BJ (cell line): ENCODE measurements at regions not wholly inside any gene's neighbourhood (a gene's known extent, or its start where the extent isn't known, plus 50 kb on each side); places are given as distances from the start of the nearest gene placed in this dataset.

Source experiments
- CTCF ChIA-PET: fragments of 350-600 bp; formaldehyde crosslinking; extraction: SDS; loops from one replicate; lab custom pipeline; 2021; ENCODE audit warnings: antibody characterized with exemption, inconsistent platforms; lab: Yijun Ruan, JAX
- POLR2A ChIA-PET: fragments of 300-600 bp; sonication (Branson Sonifier 250); formaldehyde crosslinking; extraction: SDS; loops from one replicate; lab custom pipeline; 2021; ENCODE audit warnings: antibody characterized with exemption; lab: Charles Lee
- DNase-seq: peaks from one replicate; pipeline ENCODE4 v3.0.0-alpha.2; 2011; ENCODE audit warnings: low read depth
- H3K27me3 ChIP-seq: 2 replicates; pipeline ENCODE4 v1.6.0; 2011; ENCODE audit warnings: low read length; ENCODE audit not compliant: control insufficient read depth, insufficient read depth
- H3K36me3 ChIP-seq: 2 replicates; pipeline ENCODE4 v1.5.1; 2011; ENCODE audit warnings: low read length; ENCODE audit not compliant: control insufficient read depth, insufficient read depth
- H3K4me3 ChIP-seq: 2 replicates; pipeline ENCODE4 v1.5.1; 2011; ENCODE audit warnings: low read depth, mild to moderate bottlenecking, control low read depth, low read length
- CTCF ChIP-seq: IDR thresholded peaks from 2 replicates; pipeline ENCODE4 v1.5.1; 2011; ENCODE audit warnings: low read depth, mild to moderate bottlenecking, control low read depth, inconsistent platforms, low read length, moderate library complexity; ENCODE audit not compliant: insufficient read depth

GRCh38 chr20:10763112-10763511 is 89.3 kb upstream of the JAG1 start:
- Histone ChIP-seq H3K4me3 (no peak overlapping the region), H3K36me3 (no peaks in the 10 kb centered on the region), H3K27me3 (no peaks in the 10 kb centered on the region)
- DNase-seq = no peak
- TF ChIP-seq CTCF = no peak
- ChIA-PET POLR2A (no interaction called here), CTCF (no interaction called here)

GRCh38 chr20:10769700-10770099 is 95.9 kb upstream of the JAG1 start:
- ChIA-PET CTCF (interaction anchor here (1.1 kb wide), 1 partner anchor 24 kb away, joined by 3 read pairs; no protein-coding TSS in a partner anchor), POLR2A (no interaction called here)
- no peaks in the 10 kb centered on the region for H3K27me3 ChIP-seq
- DNase-seq = no peak
- H3K4me3 ChIP-seq = no peak overlapping the region
- no peaks in the 10 kb centered on the region for H3K36me3 ChIP-seq
- no peak for TF ChIP-seq CTCF

- no peaks in the 10 kb centered on the region for H3K27me3 ChIP-seq
- CTCF ChIA-PET = no interaction called here
- no peak for TF ChIP-seq CTCF
- DNase-seq = no peak
- POLR2A ChIA-PET = no interaction called here
- no peaks in the 10 kb centered on the region for H3K36me3 ChIP-seq
- no peak overlapping the region for H3K4me3 ChIP-seq
These were observed 97.0 kb upstream of the JAG1 start for GRCh38 chr20:10770753-10771152.

- TF ChIP-seq CTCF = no peak
- no peaks in the 10 kb centered on the region for H3K27me3 ChIP-seq
- no peak overlapping the region for H3K4me3 ChIP-seq
- H3K36me3 ChIP-seq = no peaks in the 10 kb centered on the region
- ChIA-PET POLR2A (no interaction called here), CTCF (no interaction called here)
- no peak for DNase-seq
These were observed 97.8 kb upstream of the JAG1 start for GRCh38 chr20:10771435-10772140.

GRCh38 chr20:10774357-10774943 is 100.7 kb upstream of the JAG1 start:
- POLR2A ChIA-PET = no interaction called here

More at GRCh38 chr20:10774357-10774943, 100.7 kb upstream of the JAG1 start:
- CTCF ChIA-PET = no interaction called here
- DNase-seq = no peak
- Histone ChIP-seq H3K36me3 (no peaks in the 10 kb centered on the region), H3K27me3 (no peaks in the 10 kb centered on the region), H3K4me3 (no peak overlapping the region)
- no peak for TF ChIP-seq CTCF
